GM12865 (cell line): ENCODE measurements at regions not wholly inside any gene's neighbourhood (a gene's known extent, or its start where the extent isn't known, plus 50 kb on each side); places are given as distances from the start of the nearest gene placed in this dataset.

Experiments
- DNase-seq: peaks from one replicate; pipeline ENCODE4 v3.0.0; 2010; ENCODE audit warnings: low read depth
- H3K4me3 ChIP-seq: 2 replicates; pipeline ENCODE4 v1.5.1; 2011; ENCODE audit warnings: mild to moderate bottlenecking, low read depth, low read length, control low read depth
- TF ChIP-seq, protein P1 (sequence below): IDR thresholded peaks from 2 replicates; pipeline ENCODE4 v1.5.1; 2011; ENCODE audit warnings: low read length, control low read depth, low read depth, inconsistent platforms; ENCODE audit not compliant: insufficient read depth; ENCODE audit errors: missing control alignments

- H3K4me3 ChIP-seq: no peak overlapping the region
- no peak for DNase-seq
- TF ChIP-seq, protein P1, sequence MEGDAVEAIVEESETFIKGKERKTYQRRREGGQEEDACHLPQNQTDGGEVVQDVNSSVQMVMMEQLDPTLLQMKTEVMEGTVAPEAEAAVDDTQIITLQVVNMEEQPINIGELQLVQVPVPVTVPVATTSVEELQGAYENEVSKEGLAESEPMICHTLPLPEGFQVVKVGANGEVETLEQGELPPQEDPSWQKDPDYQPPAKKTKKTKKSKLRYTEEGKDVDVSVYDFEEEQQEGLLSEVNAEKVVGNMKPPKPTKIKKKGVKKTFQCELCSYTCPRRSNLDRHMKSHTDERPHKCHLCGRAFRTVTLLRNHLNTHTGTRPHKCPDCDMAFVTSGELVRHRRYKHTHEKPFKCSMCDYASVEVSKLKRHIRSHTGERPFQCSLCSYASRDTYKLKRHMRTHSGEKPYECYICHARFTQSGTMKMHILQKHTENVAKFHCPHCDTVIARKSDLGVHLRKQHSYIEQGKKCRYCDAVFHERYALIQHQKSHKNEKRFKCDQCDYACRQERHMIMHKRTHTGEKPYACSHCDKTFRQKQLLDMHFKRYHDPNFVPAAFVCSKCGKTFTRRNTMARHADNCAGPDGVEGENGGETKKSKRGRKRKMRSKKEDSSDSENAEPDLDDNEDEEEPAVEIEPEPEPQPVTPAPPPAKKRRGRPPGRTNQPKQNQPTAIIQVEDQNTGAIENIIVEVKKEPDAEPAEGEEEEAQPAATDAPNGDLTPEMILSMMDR: no peak
Observed at GRCh38 chr22:47715866-47716578, 953.6 kb downstream of the TBC1D22A start.

DNA sequence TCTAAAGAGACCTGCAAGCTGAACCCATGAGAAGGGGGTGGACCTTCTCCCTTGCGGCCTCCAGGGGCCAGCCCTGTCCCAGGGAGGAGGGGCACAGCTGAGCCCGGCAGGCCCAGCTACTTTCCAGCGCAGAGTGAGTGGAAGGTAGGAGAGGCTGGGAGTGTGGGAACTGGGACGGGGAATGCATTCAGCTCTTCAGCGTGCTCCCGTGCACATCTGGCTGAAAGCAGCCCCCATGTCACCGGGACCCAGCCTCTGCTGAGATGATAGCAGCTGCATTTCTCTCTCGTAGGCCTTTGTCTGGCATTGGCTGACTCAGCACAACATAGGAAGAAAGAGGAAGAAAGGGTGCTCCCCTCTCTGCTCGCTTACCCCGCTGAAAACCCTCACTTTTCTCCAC is 951.5 kb downstream of the TBC1D22A start:
- TF ChIP-seq, protein P1: no peak
- no peak for DNase-seq

GRCh38 chr22:47710135-47710534 is 947.7 kb downstream of the TBC1D22A start:
- H3K4me3 ChIP-seq: no peak overlapping the region
- no peak for DNase-seq
- TF ChIP-seq, protein P1: no peak

More for the DNA sequence above, 951.5 kb downstream of the TBC1D22A start:
- H3K4me3 ChIP-seq: no peak overlapping the region

- H3K4me3 ChIP-seq: no peak overlapping the region
- no peak for DNase-seq
- TF ChIP-seq, protein P1: no peak
Observed at GRCh38 chr22:47705350-47705749, 942.9 kb downstream of the TBC1D22A start.

- TF ChIP-seq, protein P1: no peak
Observed at GRCh38 chr22:47698906-47699305, 936.5 kb downstream of the TBC1D22A start.

DNA sequence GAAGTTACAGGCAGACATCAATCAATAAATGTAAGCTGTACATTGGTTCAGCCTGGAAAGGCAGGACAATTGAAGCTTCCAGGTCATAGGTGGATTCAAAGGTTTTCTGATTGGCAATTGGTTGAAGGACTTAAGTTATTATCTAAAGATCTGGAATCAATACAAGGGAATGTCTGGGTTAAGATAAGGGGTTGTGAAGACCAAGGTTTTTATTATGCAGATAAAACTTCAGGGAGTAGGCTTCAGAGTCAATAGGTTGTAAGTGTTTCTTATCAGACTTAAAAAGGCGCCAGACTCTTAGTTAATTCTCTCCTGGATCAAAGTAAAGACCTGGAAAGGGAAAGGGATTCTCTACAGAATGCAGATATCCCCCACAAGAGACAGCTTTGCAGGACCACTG is 935.4 kb downstream of the TBC1D22A start:
- TF ChIP-seq, protein P1: no peak
- DNase-seq: no peak
- no peak overlapping the region for H3K4me3 ChIP-seq

More at GRCh38 chr22:47698906-47699305, 936.5 kb downstream of the TBC1D22A start:
- no peak for DNase-seq
- no peak overlapping the region for H3K4me3 ChIP-seq

DNA sequence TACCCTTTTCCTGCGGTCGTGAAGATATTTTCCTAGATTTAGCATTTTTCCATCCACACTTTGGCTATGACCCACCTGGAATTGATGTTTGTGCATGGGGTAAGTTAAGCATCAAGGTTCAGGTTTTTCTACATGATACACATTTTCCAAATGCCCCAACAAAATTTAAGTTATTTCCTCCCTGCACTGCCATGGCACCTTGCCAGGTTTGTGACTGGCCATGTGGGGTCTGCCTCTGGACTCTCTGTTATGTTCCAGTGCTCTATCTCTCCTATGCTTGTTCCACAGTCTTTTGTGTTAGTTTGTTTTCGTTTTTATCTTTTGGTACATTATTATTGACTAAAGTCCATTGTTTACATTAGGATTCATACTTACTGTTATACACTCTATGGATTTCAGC is 934.3 kb downstream of the TBC1D22A start:
- H3K4me3 ChIP-seq: no peak overlapping the region
- no peak for DNase-seq
- TF ChIP-seq, protein P1: no peak
